OCI-LY1 (cell line): ENCODE measurements at regions not wholly inside any gene's neighbourhood (a gene's known extent, or its start where the extent isn't known, plus 50 kb on each side); places are given as distances from the start of the nearest gene placed in this dataset.

Experiments used
- H2AFZ ChIP-seq: fragments of 200-600 bp; sonication (generic), shearing (Covaris generic); 2 replicates; pipeline ENCODE4 v1.6.0; 2014; ENCODE audit warnings: antibody characterized with exemption, mild to moderate bottlenecking, low read length
- H3F3A ChIP-seq: fragments of 200-600 bp; sonication (generic), shearing (Covaris generic); 2 replicates; pipeline ENCODE4 v1.6.0; 2014; ENCODE audit warnings: mild to moderate bottlenecking, antibody characterized with exemption, low read length, moderate library complexity; ENCODE audit not compliant: insufficient read depth
- H3K27ac ChIP-seq: fragments of 200-600 bp; sonication (generic); 2 replicates; pipeline ENCODE4 v1.5.1; 2014; ENCODE audit warnings: low read length, mixed run types, mild to moderate bottlenecking, low read depth; ENCODE audit not compliant: poor library complexity, severe bottlenecking
- H3K27me3 ChIP-seq: fragments of 200-600 bp; sonication (generic); 2 replicates; pipeline ENCODE4 v1.6.0; 2014; ENCODE audit warnings: antibody characterized with exemption, mild to moderate bottlenecking, low read length, moderate library complexity; ENCODE audit not compliant: insufficient read depth
- H3K36me3 ChIP-seq: fragments of 200-600 bp; sonication (generic); 2 replicates; pipeline ENCODE4 v1.6.1; 2014; ENCODE audit warnings: mild to moderate bottlenecking, antibody characterized with exemption, low read length, moderate library complexity, mixed read lengths; ENCODE audit not compliant: insufficient read depth
- H3K4me1 ChIP-seq: fragments of 200-600 bp; sonication (generic); 2 replicates; pipeline ENCODE4 v1.5.1; 2014; ENCODE audit warnings: mild to moderate bottlenecking, low read length, moderate library complexity; ENCODE audit not compliant: insufficient read depth, severe bottlenecking
- H3K4me2 ChIP-seq: fragments of 200-600 bp; sonication (generic), shearing (Covaris generic); 2 replicates; pipeline ENCODE4 v1.6.1; 2014; ENCODE audit warnings: low read length
- H3K4me3 ChIP-seq: fragments of 200-600 bp; sonication (generic); 2 replicates; pipeline ENCODE4 v1.5.1; 2014; ENCODE audit warnings: low read length, low read depth, mild to moderate bottlenecking, mixed read lengths; ENCODE audit not compliant: poor library complexity, severe bottlenecking
- H3K79me2 ChIP-seq: fragments of 200-600 bp; shearing (Covaris generic); 2 replicates; pipeline ENCODE4 v1.6.1; 2016; ENCODE audit warnings: mixed run types, low read length, mixed read lengths; ENCODE audit not compliant: insufficient read depth
- H3K9ac ChIP-seq: fragments of 200-600 bp; sonication (generic), shearing (Covaris generic); 2 replicates; pipeline ENCODE4 v1.6.1; 2014; ENCODE audit warnings: mild to moderate bottlenecking, low read length, mixed read lengths
- H3K9me2 ChIP-seq: fragments of 200-600 bp; sonication (generic), shearing (Covaris generic); 2 replicates; pipeline ENCODE4 v1.6.1; 2014; ENCODE audit warnings: low read depth, mild to moderate bottlenecking, low read length, mixed read lengths
- H3K9me3 ChIP-seq: fragments of 200-600 bp; shearing (Covaris generic); 2 replicates; pipeline ENCODE4 v1.6.1; 2014; ENCODE audit warnings: low read length, mixed read lengths
- H4K20me1 ChIP-seq: fragments of 200-600 bp; sonication (generic), shearing (Covaris generic); 2 replicates; pipeline ENCODE4 v1.6.0; 2016; ENCODE audit warnings: mild to moderate bottlenecking, low read length; ENCODE audit not compliant: insufficient read depth
- EZH2 ChIP-seq: fragments of 200-600 bp; sonication (generic), shearing (Covaris generic); IDR thresholded peaks from 2 replicates; pipeline ENCODE4 v1.8.0; 2017; ENCODE audit warnings: borderline replicate concordance, mixed run types, mild to moderate bottlenecking, antibody characterized with exemption, low read length, moderate library complexity, mixed read lengths
- TF ChIP-seq, protein P1 (sequence below): fragments of 200-600 bp; sonication (generic), shearing (Covaris generic); IDR thresholded peaks from 2 replicates; pipeline ENCODE4 v1.5.1; 2017; ENCODE audit warnings: mild to moderate bottlenecking, antibody characterized with exemption, low read length, moderate library complexity, mixed read lengths

DNA sequence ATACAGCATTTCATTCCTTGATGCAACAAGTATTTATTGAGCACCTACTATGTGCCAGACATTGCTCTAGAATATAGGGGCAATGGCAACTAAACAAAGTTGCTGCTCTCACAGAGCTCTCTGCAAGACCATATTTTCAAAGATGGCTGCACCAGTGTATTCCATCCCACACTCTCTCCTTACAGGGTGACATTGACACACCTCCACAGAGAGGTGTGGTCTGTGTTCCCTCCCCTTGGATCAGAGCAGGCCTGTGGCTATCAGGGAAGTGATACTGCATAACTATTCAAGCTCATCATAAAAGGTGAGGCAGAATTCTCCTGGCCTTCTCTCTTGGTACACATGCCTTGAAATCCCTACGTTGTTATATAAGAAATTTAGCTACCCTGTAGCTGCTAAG lies 95.3 kb upstream of the SOD3 start:
- H3K36me3 ChIP-seq, result no peaks in the 10 kb centered on the region
- H2AFZ ChIP-seq, result no peak overlapping the region
- H4K20me1 ChIP-seq, result no peaks in the 10 kb centered on the region
- no peak overlapping the region for H3K27ac ChIP-seq
- no peaks in the 10 kb centered on the region for H3K9me3 ChIP-seq
- no peak overlapping the region for H3K4me3 ChIP-seq
- H3K9ac ChIP-seq, result no peak overlapping the region
- no peaks in the 10 kb centered on the region for H3K27me3 ChIP-seq
- no peaks in the 10 kb centered on the region for H3F3A ChIP-seq
- no peaks in the 10 kb centered on the region for H3K79me2 ChIP-seq
- no peaks in the 10 kb centered on the region for H3K4me1 ChIP-seq
- no peak for TF ChIP-seq EZH2
- TF ChIP-seq, protein P1, sequence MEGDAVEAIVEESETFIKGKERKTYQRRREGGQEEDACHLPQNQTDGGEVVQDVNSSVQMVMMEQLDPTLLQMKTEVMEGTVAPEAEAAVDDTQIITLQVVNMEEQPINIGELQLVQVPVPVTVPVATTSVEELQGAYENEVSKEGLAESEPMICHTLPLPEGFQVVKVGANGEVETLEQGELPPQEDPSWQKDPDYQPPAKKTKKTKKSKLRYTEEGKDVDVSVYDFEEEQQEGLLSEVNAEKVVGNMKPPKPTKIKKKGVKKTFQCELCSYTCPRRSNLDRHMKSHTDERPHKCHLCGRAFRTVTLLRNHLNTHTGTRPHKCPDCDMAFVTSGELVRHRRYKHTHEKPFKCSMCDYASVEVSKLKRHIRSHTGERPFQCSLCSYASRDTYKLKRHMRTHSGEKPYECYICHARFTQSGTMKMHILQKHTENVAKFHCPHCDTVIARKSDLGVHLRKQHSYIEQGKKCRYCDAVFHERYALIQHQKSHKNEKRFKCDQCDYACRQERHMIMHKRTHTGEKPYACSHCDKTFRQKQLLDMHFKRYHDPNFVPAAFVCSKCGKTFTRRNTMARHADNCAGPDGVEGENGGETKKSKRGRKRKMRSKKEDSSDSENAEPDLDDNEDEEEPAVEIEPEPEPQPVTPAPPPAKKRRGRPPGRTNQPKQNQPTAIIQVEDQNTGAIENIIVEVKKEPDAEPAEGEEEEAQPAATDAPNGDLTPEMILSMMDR, result no peak
- no peak overlapping the region for H3K4me2 ChIP-seq
- no peaks in the 10 kb centered on the region for H3K9me2 ChIP-seq

DNA sequence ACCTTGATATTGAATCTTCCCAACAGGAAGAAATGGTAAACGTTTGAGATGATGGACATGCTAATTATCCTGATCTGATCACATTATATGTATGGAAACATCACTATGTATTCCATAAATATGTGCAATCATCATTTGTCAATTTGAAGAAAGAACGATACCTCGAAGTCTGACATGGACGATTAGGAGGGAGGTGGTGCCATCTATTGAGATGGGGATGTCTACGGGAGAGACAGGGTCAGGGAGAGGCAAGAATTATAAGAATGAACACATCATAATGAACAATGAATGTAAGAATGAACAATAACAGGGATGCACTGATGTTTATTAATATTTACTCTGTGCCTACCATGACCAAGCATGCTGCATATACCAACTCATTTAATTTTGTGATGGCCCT lies 93.7 kb upstream of the SOD3 start:
- Histone ChIP-seq H2AFZ (no peak overlapping the region), H3K4me3 (no peak overlapping the region), H3K27ac (no peak overlapping the region)

DNA sequence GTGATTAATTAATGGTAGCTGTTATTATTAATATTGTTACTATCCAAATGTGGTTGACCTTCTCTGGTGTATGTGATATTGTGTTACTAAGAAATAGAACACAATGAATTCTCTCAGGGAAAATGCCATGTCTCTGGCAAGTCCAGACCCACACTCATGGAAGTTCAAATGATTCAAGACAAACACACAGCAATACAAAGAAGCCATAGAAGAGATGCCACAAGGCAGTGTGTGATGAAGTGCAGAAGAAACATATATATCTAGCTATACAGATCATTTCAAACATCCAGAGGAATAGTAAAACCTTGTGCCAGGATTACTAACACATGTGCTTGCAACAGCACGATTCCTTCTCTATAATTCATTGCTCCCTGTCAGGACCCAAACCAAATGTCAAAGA lies 93.1 kb upstream of the SOD3 start:
- H3F3A ChIP-seq, result no peaks in the 10 kb centered on the region

More for the DNA sequence above, 93.7 kb upstream of the SOD3 start:
- no peaks in the 10 kb centered on the region for H3K36me3 ChIP-seq
- no peaks in the 10 kb centered on the region for H3K9me3 ChIP-seq
- no peaks in the 10 kb centered on the region for H3K9me2 ChIP-seq
- no peak for TF ChIP-seq EZH2
- TF ChIP-seq, protein P1, result no peak
- no peaks in the 10 kb centered on the region for H3K27me3 ChIP-seq
- no peaks in the 10 kb centered on the region for H3K4me1 ChIP-seq
- H3K79me2 ChIP-seq, result no peaks in the 10 kb centered on the region
- H3K9ac ChIP-seq, result no peak overlapping the region
- no peaks in the 10 kb centered on the region for H3F3A ChIP-seq
- H4K20me1 ChIP-seq, result no peaks in the 10 kb centered on the region
- no peak overlapping the region for H3K4me2 ChIP-seq

More for the DNA sequence above, 93.1 kb upstream of the SOD3 start:
- Histone ChIP-seq H2AFZ (no peak overlapping the region), H3K4me3 (no peak overlapping the region), H3K27me3 (no peaks in the 10 kb centered on the region), H3K9ac (no peak overlapping the region), H3K4me1 (no peaks in the 10 kb centered on the region), H3K9me2 (no peaks in the 10 kb centered on the region), H3K4me2 (no peak overlapping the region), H3K79me2 (no peaks in the 10 kb centered on the region), H4K20me1 (no peaks in the 10 kb centered on the region), H3K27ac (no peak overlapping the region), H3K36me3 (no peaks in the 10 kb centered on the region), H3K9me3 (no peaks in the 10 kb centered on the region)
- TF ChIP-seq, protein P1, result no peak
- no peak for TF ChIP-seq EZH2
